ENCODE measurements at regions not wholly inside any gene's neighbourhood (a gene's known extent, or its start where the extent isn't known, plus 50 kb on each side); places are given as distances from the start of the nearest gene placed in this dataset.

- TF ChIP-seq CTCF (IDR thresholded peaks at IDR 0.05; ENCODE audit: insufficient read depth, low read depth, low read length): no peak
- no peak for TF ChIP-seq EZH2 (IDR thresholded peaks at IDR 0.05; ENCODE audit: insufficient read depth, low read length)
These were observed 267.5 kb upstream of the KLHL1 start for GRCh38 chr13:70375718-70376117.

Measured in astrocyte (in vitro differentiated cells and primary cell).